ENCODE measurements at regions not wholly inside any gene's neighbourhood (a gene's known extent, or its start where the extent isn't known, plus 50 kb on each side); places are given as distances from the start of the nearest gene placed in this dataset.

DNA sequence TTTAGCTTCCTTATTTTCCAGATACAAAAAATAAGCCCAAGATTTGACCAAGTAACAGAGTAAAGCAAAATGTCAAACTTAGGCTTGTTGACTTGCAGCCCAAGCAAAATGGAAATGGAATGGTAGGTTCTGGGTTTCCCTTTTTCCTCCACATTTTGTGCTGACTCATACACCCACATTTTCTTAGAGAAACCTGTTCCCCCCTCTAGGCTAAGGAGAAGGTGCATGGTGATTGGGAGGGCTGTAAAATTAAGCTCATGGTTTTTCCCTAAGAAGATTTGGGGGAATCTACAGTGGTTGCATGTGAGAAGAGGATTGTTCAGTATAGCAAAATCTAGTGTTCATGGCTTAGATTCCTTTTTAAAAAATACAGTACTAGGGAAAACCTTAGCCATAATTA lies 127.4 kb downstream of the ARL4A start:
- ATAC-seq (no peak), DNase-seq (no peak)
- intact Hi-C loops (cut with DNase I) = no loop called here
- H3K27me3 ChIP-seq = no peaks in the 10 kb centered on the region
- H3K27ac ChIP-seq = no peak overlapping the region
- H3K4me3 ChIP-seq = no peak overlapping the region
- no peak for TF ChIP-seq CTCF (IDR thresholded peaks at IDR 0.05)
- H3K4me1 ChIP-seq = no peaks in the 10 kb centered on the region
- no peaks in the 10 kb centered on the region for H3K36me3 ChIP-seq
- H3K9me3 ChIP-seq = no peaks in the 10 kb centered on the region

DNA sequence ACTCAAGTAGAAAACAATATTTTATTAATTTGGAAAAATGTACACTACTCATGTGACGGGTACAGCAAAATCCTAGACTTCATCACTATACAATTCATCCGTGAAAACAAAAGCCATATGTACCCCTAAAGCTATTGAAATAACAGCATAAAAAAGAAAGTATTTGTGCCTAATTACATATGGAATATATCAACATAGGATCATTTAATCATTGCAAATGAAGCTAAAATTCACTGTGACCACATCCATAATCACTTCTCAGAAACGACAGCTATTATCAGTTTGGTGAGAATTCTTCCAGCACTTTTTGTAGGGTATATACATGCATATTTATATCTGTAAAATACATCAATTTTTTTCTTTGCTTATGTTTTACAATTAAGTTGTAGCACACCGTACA lies 128.0 kb downstream of the ARL4A start:
- Histone ChIP-seq H3K4me3 (no peak overlapping the region), H3K36me3 (no peaks in the 10 kb centered on the region), H3K27me3 (no peaks in the 10 kb centered on the region), H3K9me3 (no peaks in the 10 kb centered on the region), H3K4me1 (no peaks in the 10 kb centered on the region), H3K27ac (no peak overlapping the region)
- no peak for DNase-seq
- ATAC-seq = no peak
- TF ChIP-seq CTCF (IDR thresholded peaks at IDR 0.05) = no peak
- intact Hi-C loops (cut with DNase I) = no loop called here

- intact Hi-C loops (cut with DNase I) = no loop called here
- Histone ChIP-seq H3K4me1 (no peaks in the 10 kb centered on the region), H3K36me3 (no peaks in the 10 kb centered on the region), H3K4me3 (no peak overlapping the region), H3K27me3 (no peaks in the 10 kb centered on the region), H3K9me3 (no peaks in the 10 kb centered on the region), H3K27ac (no peak overlapping the region)
- no peak for TF ChIP-seq CTCF (IDR thresholded peaks at IDR 0.05)
- DNase-seq (no peak), ATAC-seq (no peak)
These were observed 128.4 kb downstream of the ARL4A start for GRCh38 chr7:12815871-12816270.

DNA sequence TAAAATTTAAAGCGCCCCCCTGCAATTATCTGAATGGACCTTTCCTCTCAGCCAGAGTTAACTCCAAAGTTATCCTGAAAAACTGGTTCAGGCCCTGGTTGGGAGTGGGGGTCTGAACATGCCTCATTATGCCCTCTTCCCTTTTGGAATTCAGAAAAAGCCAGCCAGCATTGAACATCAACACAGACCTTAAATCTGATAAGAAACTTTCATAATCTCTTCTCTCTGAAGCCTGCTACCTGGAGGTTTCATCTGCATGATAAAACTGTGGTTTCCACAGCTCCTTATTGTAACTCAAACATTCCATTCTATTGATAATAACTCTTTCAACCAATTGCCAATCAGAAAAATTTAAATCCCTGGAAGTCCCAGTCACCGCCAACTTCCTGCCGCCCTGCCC lies 133.3 kb downstream of the ARL4A start:
- Histone ChIP-seq H3K27ac (no peak overlapping the region), H3K27me3 (no peaks in the 10 kb centered on the region), H3K4me3 (no peak overlapping the region), H3K9me3 (no peaks in the 10 kb centered on the region), H3K36me3 (no peaks in the 10 kb centered on the region), H3K4me1 (no peaks in the 10 kb centered on the region)
- no peak for TF ChIP-seq CTCF (IDR thresholded peaks at IDR 0.05)
- ATAC-seq = no peak
- no peak for DNase-seq
- intact Hi-C loops (cut with DNase I) = no loop called here

DNA sequence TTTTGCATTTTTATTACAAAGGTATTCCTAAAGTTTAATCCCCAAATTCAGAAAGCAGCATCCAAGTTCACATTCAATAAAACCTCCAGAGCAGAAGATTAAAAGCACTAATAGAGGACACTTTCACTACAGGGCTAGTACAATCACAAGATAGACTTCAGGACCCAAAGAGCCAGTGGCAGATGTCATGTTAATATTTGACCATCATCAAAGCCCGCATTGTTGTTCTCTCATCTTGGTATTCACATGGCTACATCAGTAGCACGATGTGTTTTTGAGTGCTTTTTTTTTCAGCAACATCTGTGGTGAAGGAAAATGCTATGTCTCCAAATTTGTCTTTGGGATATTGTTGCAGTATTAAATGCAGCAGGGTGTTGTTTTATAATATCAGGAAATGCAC lies 134.3 kb downstream of the ARL4A start:
- intact Hi-C loops (cut with DNase I) = no loop called here
- DNase-seq (no peak), ATAC-seq (no peak)
- H3K4me3 ChIP-seq = no peak overlapping the region
- H3K27me3 ChIP-seq = no peaks in the 10 kb centered on the region
- no peaks in the 10 kb centered on the region for H3K36me3 ChIP-seq
- H3K27ac ChIP-seq = no peak overlapping the region
- no peaks in the 10 kb centered on the region for H3K4me1 ChIP-seq
- no peaks in the 10 kb centered on the region for H3K9me3 ChIP-seq
- no peak for TF ChIP-seq CTCF (IDR thresholded peaks at IDR 0.05)

DNA sequence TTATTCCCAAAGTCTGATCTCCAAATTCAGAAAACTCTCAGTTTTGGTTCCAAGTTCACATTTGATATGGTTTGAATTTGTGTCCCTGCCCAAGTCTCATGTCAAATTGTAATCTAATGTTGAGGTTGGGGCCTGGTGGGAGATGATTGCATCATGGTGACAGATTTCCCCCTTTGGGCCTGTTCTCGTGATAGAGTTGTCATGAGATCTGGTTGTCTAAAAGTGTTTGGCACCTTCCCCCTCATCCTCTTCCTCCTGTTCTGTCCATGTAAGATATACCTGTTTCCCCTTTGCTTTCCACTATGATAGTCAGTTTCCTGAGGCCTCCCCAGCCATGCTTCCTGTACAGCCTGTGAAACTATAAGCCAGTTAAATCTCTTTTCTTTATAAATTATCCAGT lies 138.6 kb downstream of the ARL4A start:
- no peaks in the 10 kb centered on the region for H3K36me3 ChIP-seq
- H3K27me3 ChIP-seq = no peaks in the 10 kb centered on the region
- H3K9me3 ChIP-seq = no peaks in the 10 kb centered on the region
- no peaks in the 10 kb centered on the region for H3K4me1 ChIP-seq
- no peak for TF ChIP-seq CTCF (IDR thresholded peaks at IDR 0.05)
- ATAC-seq (no peak), DNase-seq (no peak)
- no peak overlapping the region for H3K4me3 ChIP-seq
- no peak overlapping the region for H3K27ac ChIP-seq
- intact Hi-C loops (cut with DNase I) = no loop called here

Measured in upper lobe of right lung (tissue), 1 donor.